ENCODE measurements at regions not wholly inside any gene's neighbourhood (a gene's known extent, or its start where the extent isn't known, plus 50 kb on each side); places are given as distances from the start of the nearest gene placed in this dataset.

DNA sequence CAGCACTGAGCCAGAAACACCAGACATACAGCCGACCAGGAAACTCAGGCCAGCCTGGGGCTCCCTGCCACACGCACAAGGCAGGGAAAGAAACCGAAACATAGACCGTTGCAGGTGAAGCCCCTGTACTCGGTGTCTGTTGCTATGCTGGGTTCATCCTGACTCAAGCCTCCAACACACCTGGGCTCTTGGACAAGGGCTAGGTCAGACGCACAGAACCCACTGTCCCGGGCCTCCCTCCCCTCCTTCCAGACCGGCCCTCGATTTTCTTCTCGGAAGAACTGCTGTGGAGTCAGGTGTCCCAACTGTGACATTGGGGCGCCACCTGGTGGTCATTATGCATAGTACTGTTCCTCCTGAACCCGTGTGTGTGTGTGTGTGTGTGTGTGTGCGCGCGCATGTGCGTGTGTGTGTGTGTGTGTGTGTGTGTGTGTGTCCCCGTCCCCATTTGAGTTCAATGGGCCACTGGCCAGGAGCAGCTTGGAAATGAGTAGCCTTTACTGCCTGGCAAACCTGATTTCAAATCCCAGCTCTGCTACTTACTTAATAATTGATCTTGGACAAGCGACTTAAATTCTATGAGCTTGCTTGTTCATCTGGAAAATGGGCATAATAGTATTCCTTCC lies 55.4 kb upstream of the GLI2 start:
- H2BK5ac ChIP-seq (ENCODE audit: insufficient read length, low read length) = no peak overlapping the region
- H2BK20ac ChIP-seq (ENCODE audit: low read depth, low read length, poor library complexity, severe bottlenecking) = no peak overlapping the region
- peak overlapping the region in 1 of 2 experiments; percentile 41; a peak in 1 of 5 replicates for H3K4me3 Mint-ChIP-seq
- no peaks in the 10 kb centered on the region for H4K20me1 ChIP-seq (ENCODE audit: control insufficient read depth, insufficient read depth, insufficient read length)
- no peaks in the 10 kb centered on the region for H3K4me1 ChIP-seq (ENCODE audit: insufficient read depth, low read length)
- H2BK120ac ChIP-seq (ENCODE audit: low read depth, low read length, poor library complexity, severe bottlenecking) = no peak overlapping the region
- no peaks in the 10 kb centered on the region for H3K79me2 ChIP-seq (ENCODE audit: insufficient read depth, low read length)
- peaks cover 2 to 3% of the 10 kb centered on the region in 2 experiments; a peak in 1 of 4 replicates for H3K4me1 Mint-ChIP-seq
- H2AFZ ChIP-seq (ENCODE audit: low read length) = no peak overlapping the region
- H3K56ac ChIP-seq (ENCODE audit: insufficient read length, low read depth, low read length) = no peak overlapping the region
- no peak overlapping the region for H3K14ac ChIP-seq (ENCODE audit: insufficient read depth, low read length)
- no peak overlapping the region for H3K27ac Mint-ChIP-seq
- no CpG with 5 or more reads among the region's 18 CpGs for WGBS (ENCODE audit: extremely low coverage, insufficient read length, low lambda C conversion rate)
- no peak overlapping the region for H2AK5ac ChIP-seq (ENCODE audit: insufficient read length, low read length)
- H3K4ac ChIP-seq (ENCODE audit: low read depth, low read length) = no peak overlapping the region
- H3K23me2 ChIP-seq (ENCODE audit: insufficient read length, low read depth, low read length, poor library complexity, severe bottlenecking) = no peaks in the 10 kb centered on the region
- peak; percentile 88 for DNase-seq
- no peak overlapping the region for H3K9ac ChIP-seq (ENCODE audit: extremely low read depth, insufficient read length, low read length)
- no peak overlapping the region for H4K8ac ChIP-seq (replicated peaks; ENCODE audit: insufficient read length, low read depth, low read length)
- H3T11ph ChIP-seq (ENCODE audit: low read length) = no peak overlapping the region
- peaks cover 75% of the 10 kb centered on the region for H3K27me3 Mint-ChIP-seq (ENCODE audit: low read depth)
- H3K27ac ChIP-seq (ENCODE audit: insufficient read length, low read depth, low read length) = no peak overlapping the region
- H3K23ac ChIP-seq (ENCODE audit: insufficient read length, low read depth, low read length) = no peak overlapping the region
- H2BK12ac ChIP-seq (ENCODE audit: insufficient read length, low read depth, low read length) = no peak overlapping the region
- H2BK15ac ChIP-seq (ENCODE audit: low read depth, low read length) = no peak overlapping the region
- H3K4me2 ChIP-seq (ENCODE audit: insufficient read depth, insufficient read length, low read length) = no peak overlapping the region
- no peaks in the 10 kb centered on the region for H3K9me3 ChIP-seq (ENCODE audit: control insufficient read depth, low read depth, low read length)
- no peak overlapping the region for H3K18ac ChIP-seq (ENCODE audit: insufficient read length, low read depth, low read length)
- H4K91ac ChIP-seq (ENCODE audit: insufficient read length, low read depth, low read length) = no peak overlapping the region
- peak; percentile 65; the same call in 2 of the 3 replicates for TF ChIP-seq CTCF (conservative IDR thresholded peaks at IDR 0.05)
- no peaks in the 10 kb centered on the region; a peak in 2 of 5 replicates for H3K9me3 Mint-ChIP-seq
- H3K79me1 ChIP-seq (ENCODE audit: insufficient read depth, low read depth, low read length, poor library complexity, severe bottlenecking) = no peaks in the 10 kb centered on the region
- H3K27me3 ChIP-seq (ENCODE audit: insufficient read depth, low read length) = no peaks in the 10 kb centered on the region
- no peaks in the 10 kb centered on the region for H3K36me3 Mint-ChIP-seq (ENCODE audit: insufficient read depth in 1 of 3, low read depth in 3 of 3)
- no peak overlapping the region for H4K5ac ChIP-seq (ENCODE audit: insufficient read length, low read depth, low read length)

Measured in H9 (cell line).